Panc1 (cell line): ENCODE measurements at regions not wholly inside any gene's neighbourhood (a gene's known extent, or its start where the extent isn't known, plus 50 kb on each side); places are given as distances from the start of the nearest gene placed in this dataset.

Source experiments
- POLR2AphosphoS5 ChIP-seq: IDR thresholded peaks from 2 replicates; pipeline ENCODE4 v1.6.1; 2012; ENCODE audit warnings: mild to moderate bottlenecking, low read depth, low read length, moderate library complexity
- TF ChIP-seq, protein P1 (sequence below): fragments of 450-650 bp; IDR thresholded peaks from 2 replicates; pipeline ENCODE4 v1.5.1; 2017; ENCODE audit warnings: mild to moderate bottlenecking

DNA sequence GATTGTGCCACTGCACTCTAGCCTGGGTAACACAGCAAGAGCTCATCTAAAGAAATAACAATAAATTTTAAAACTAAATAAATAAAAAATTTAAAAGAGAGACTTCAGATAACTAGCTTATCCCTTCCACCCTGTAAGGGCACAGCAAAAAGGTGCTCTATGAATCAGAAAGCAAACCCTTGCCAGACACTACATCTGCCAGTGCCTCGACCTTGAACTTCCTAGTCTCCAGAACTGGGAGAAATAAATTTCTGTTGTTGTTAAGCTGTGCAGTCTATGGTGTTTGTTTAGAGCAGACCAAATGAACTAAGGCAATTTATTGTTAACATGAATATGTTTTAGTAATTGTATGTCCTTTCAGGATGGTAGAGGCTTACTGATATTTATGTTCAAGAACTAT is 174.9 kb upstream of the TRIM24 start:
- TF ChIP-seq, protein P1, sequence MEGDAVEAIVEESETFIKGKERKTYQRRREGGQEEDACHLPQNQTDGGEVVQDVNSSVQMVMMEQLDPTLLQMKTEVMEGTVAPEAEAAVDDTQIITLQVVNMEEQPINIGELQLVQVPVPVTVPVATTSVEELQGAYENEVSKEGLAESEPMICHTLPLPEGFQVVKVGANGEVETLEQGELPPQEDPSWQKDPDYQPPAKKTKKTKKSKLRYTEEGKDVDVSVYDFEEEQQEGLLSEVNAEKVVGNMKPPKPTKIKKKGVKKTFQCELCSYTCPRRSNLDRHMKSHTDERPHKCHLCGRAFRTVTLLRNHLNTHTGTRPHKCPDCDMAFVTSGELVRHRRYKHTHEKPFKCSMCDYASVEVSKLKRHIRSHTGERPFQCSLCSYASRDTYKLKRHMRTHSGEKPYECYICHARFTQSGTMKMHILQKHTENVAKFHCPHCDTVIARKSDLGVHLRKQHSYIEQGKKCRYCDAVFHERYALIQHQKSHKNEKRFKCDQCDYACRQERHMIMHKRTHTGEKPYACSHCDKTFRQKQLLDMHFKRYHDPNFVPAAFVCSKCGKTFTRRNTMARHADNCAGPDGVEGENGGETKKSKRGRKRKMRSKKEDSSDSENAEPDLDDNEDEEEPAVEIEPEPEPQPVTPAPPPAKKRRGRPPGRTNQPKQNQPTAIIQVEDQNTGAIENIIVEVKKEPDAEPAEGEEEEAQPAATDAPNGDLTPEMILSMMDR = no peak
- TF ChIP-seq POLR2AphosphoS5 = no peak
